OCI-LY1 (cell line): ENCODE measurements at regions not wholly inside any gene's neighbourhood (a gene's known extent, or its start where the extent isn't known, plus 50 kb on each side); places are given as distances from the start of the nearest gene placed in this dataset.
"Not testable (repeated sequence)": the region's sequence is repeated elsewhere in the genome, so short reads cannot be mapped to it uniquely, and the experiment has no call there.

Experiments used
- H2AFZ ChIP-seq: fragments of 200-600 bp; sonication (generic), shearing (Covaris generic); 2 replicates; pipeline ENCODE4 v1.6.0; 2014; ENCODE audit warnings: antibody characterized with exemption, mild to moderate bottlenecking, low read length
- H3F3A ChIP-seq: fragments of 200-600 bp; sonication (generic), shearing (Covaris generic); 2 replicates; pipeline ENCODE4 v1.6.0; 2014; ENCODE audit warnings: mild to moderate bottlenecking, antibody characterized with exemption, low read length, moderate library complexity; ENCODE audit not compliant: insufficient read depth
- H3K27ac ChIP-seq: fragments of 200-600 bp; sonication (generic); 2 replicates; pipeline ENCODE4 v1.5.1; 2014; ENCODE audit warnings: low read length, mixed run types, mild to moderate bottlenecking, low read depth; ENCODE audit not compliant: poor library complexity, severe bottlenecking
- H3K27me3 ChIP-seq: fragments of 200-600 bp; sonication (generic); 2 replicates; pipeline ENCODE4 v1.6.0; 2014; ENCODE audit warnings: antibody characterized with exemption, mild to moderate bottlenecking, low read length, moderate library complexity; ENCODE audit not compliant: insufficient read depth
- H3K36me3 ChIP-seq: fragments of 200-600 bp; sonication (generic); 2 replicates; pipeline ENCODE4 v1.6.1; 2014; ENCODE audit warnings: mild to moderate bottlenecking, antibody characterized with exemption, low read length, moderate library complexity, mixed read lengths; ENCODE audit not compliant: insufficient read depth
- H3K4me1 ChIP-seq: fragments of 200-600 bp; sonication (generic); 2 replicates; pipeline ENCODE4 v1.5.1; 2014; ENCODE audit warnings: mild to moderate bottlenecking, low read length, moderate library complexity; ENCODE audit not compliant: insufficient read depth, severe bottlenecking
- H3K4me2 ChIP-seq: fragments of 200-600 bp; sonication (generic), shearing (Covaris generic); 2 replicates; pipeline ENCODE4 v1.6.1; 2014; ENCODE audit warnings: low read length
- H3K4me3 ChIP-seq: fragments of 200-600 bp; sonication (generic); 2 replicates; pipeline ENCODE4 v1.5.1; 2014; ENCODE audit warnings: low read length, low read depth, mild to moderate bottlenecking, mixed read lengths; ENCODE audit not compliant: poor library complexity, severe bottlenecking
- H3K79me2 ChIP-seq: fragments of 200-600 bp; shearing (Covaris generic); 2 replicates; pipeline ENCODE4 v1.6.1; 2016; ENCODE audit warnings: mixed run types, low read length, mixed read lengths; ENCODE audit not compliant: insufficient read depth
- H3K9ac ChIP-seq: fragments of 200-600 bp; sonication (generic), shearing (Covaris generic); 2 replicates; pipeline ENCODE4 v1.6.1; 2014; ENCODE audit warnings: mild to moderate bottlenecking, low read length, mixed read lengths
- H3K9me2 ChIP-seq: fragments of 200-600 bp; sonication (generic), shearing (Covaris generic); 2 replicates; pipeline ENCODE4 v1.6.1; 2014; ENCODE audit warnings: low read depth, mild to moderate bottlenecking, low read length, mixed read lengths
- H3K9me3 ChIP-seq: fragments of 200-600 bp; shearing (Covaris generic); 2 replicates; pipeline ENCODE4 v1.6.1; 2014; ENCODE audit warnings: low read length, mixed read lengths
- H4K20me1 ChIP-seq: fragments of 200-600 bp; sonication (generic), shearing (Covaris generic); 2 replicates; pipeline ENCODE4 v1.6.0; 2016; ENCODE audit warnings: mild to moderate bottlenecking, low read length; ENCODE audit not compliant: insufficient read depth
- EZH2 ChIP-seq: fragments of 200-600 bp; sonication (generic), shearing (Covaris generic); IDR thresholded peaks from 2 replicates; pipeline ENCODE4 v1.8.0; 2017; ENCODE audit warnings: borderline replicate concordance, mixed run types, mild to moderate bottlenecking, antibody characterized with exemption, low read length, moderate library complexity, mixed read lengths
- TF ChIP-seq, protein P1 (sequence below): fragments of 200-600 bp; sonication (generic), shearing (Covaris generic); IDR thresholded peaks from 2 replicates; pipeline ENCODE4 v1.5.1; 2017; ENCODE audit warnings: mild to moderate bottlenecking, antibody characterized with exemption, low read length, moderate library complexity, mixed read lengths

- no peak overlapping the region for H3K4me3 ChIP-seq
- no peak overlapping the region for H2AFZ ChIP-seq
Measured at GRCh38 chr2:208799397-208799796, 392.8 kb downstream of the PTH2R start.

GRCh38 chr2:208800887-208801286 lies 394.3 kb downstream of the PTH2R start:
- H3K36me3 ChIP-seq, H3F3A ChIP-seq, H3K4me3 ChIP-seq, H2AFZ ChIP-seq, H4K20me1 ChIP-seq, H3K9ac ChIP-seq, H3K27ac ChIP-seq, H3K27me3 ChIP-seq, H3K9me3 ChIP-seq, H3K9me2 ChIP-seq, H3K4me1 ChIP-seq, H3K79me2 ChIP-seq, H3K4me2 ChIP-seq: not testable (repeated sequence)

More at GRCh38 chr2:208799397-208799796, 392.8 kb downstream of the PTH2R start:
- Histone ChIP-seq H3F3A (no peaks in the 10 kb centered on the region), H3K36me3 (no peaks in the 10 kb centered on the region), H3K79me2 (no peaks in the 10 kb centered on the region), H3K9ac (no peak overlapping the region), H4K20me1 (no peaks in the 10 kb centered on the region), H3K9me2 (no peaks in the 10 kb centered on the region), H3K27ac (no peak overlapping the region), H3K9me3 (no peaks in the 10 kb centered on the region), H3K27me3 (no peaks in the 10 kb centered on the region), H3K4me1 (no peaks in the 10 kb centered on the region), H3K4me2 (no peak overlapping the region)
- TF ChIP-seq, protein P1, sequence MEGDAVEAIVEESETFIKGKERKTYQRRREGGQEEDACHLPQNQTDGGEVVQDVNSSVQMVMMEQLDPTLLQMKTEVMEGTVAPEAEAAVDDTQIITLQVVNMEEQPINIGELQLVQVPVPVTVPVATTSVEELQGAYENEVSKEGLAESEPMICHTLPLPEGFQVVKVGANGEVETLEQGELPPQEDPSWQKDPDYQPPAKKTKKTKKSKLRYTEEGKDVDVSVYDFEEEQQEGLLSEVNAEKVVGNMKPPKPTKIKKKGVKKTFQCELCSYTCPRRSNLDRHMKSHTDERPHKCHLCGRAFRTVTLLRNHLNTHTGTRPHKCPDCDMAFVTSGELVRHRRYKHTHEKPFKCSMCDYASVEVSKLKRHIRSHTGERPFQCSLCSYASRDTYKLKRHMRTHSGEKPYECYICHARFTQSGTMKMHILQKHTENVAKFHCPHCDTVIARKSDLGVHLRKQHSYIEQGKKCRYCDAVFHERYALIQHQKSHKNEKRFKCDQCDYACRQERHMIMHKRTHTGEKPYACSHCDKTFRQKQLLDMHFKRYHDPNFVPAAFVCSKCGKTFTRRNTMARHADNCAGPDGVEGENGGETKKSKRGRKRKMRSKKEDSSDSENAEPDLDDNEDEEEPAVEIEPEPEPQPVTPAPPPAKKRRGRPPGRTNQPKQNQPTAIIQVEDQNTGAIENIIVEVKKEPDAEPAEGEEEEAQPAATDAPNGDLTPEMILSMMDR, result no peak
- TF ChIP-seq EZH2, result no peak

DNA sequence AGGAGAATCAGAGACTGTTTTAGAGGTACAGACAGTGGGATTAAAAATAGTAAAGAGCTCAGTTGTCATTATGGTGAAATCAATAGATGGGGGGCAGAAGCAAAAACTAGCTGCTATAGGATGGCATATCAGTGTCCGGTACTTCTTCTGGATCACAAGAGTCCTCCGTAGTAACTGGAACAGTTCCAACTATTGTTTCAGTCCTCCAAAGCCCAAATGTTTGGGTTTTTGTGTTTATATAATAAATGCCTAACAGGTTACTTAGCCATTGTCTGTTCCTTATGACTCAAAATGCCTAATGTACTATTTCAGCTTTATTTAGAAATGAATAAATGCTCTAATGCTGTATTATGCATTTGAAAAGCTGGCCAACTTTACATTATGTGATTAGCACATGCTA lies 401.2 kb downstream of the PTH2R start:
- H3K4me2 ChIP-seq, result no peak overlapping the region

DNA sequence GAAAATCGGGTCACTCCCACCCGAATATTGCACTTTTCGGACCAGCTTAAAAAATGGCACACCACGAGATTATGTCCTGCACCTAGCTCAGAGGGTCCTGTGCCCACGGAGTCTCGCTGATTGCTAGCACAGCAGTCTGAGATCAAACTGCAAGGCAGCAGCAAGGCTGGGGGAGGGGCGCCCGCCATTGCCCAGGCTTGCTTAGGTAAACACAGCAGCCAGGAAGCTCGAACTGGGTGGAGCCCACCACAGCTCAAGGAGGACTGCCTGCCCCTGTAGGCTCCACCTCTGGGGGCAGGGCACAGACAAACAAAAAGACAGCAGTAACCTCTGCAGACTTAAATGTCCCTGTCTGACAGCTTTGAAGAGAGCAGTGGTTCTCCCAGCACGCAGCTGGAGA lies 405.3 kb downstream of the PTH2R start:
- not testable (repeated sequence) for H3K36me3 ChIP-seq, H2AFZ ChIP-seq, H3K9ac ChIP-seq, H3K4me2 ChIP-seq, H4K20me1 ChIP-seq, H3K27me3 ChIP-seq, H3K4me1 ChIP-seq, H3K4me3 ChIP-seq, H3K9me2 ChIP-seq, H3F3A ChIP-seq, H3K79me2 ChIP-seq, H3K9me3 ChIP-seq, H3K27ac ChIP-seq

More for the DNA sequence above, 401.2 kb downstream of the PTH2R start:
- Histone ChIP-seq H3K4me1 (no peaks in the 10 kb centered on the region), H3K9ac (no peak overlapping the region), H3K4me3 (no peak overlapping the region), H3K27me3 (no peaks in the 10 kb centered on the region), H4K20me1 (no peaks in the 10 kb centered on the region), H2AFZ (no peak overlapping the region), H3K79me2 (no peaks in the 10 kb centered on the region), H3K36me3 (no peaks in the 10 kb centered on the region), H3K9me3 (no peaks in the 10 kb centered on the region), H3K9me2 (no peaks in the 10 kb centered on the region), H3F3A (no peaks in the 10 kb centered on the region), H3K27ac (no peak overlapping the region)
- no peak for TF ChIP-seq EZH2
- TF ChIP-seq, protein P1, result no peak
